RWPE1 (cell line): ENCODE measurements at regions not wholly inside any gene's neighbourhood (a gene's known extent, or its start where the extent isn't known, plus 50 kb on each side); places are given as distances from the start of the nearest gene placed in this dataset.

ENCODE experiments used
- CTCF ChIA-PET: fragments of 350-600 bp; sonication (Branson Sonifier 250); formaldehyde crosslinking; extraction: SDS; loops from one replicate; lab custom pipeline; 2021; lab: Yijun Ruan, JAX
- POLR2A ChIA-PET: fragments of 400-600 bp; formaldehyde crosslinking; extraction: SDS; loops from one replicate; lab custom pipeline; 2020; ENCODE audit warnings: antibody characterized with exemption; ENCODE audit not compliant: low non-redundant PET; lab: Yijun Ruan, JAX
- DNase-seq: peaks from one replicate; pipeline ENCODE4 v3.0.0; 2012; ENCODE audit warnings: low spot score
- H3K27ac ChIP-seq: fragments of 450-650 bp; 2 replicates; pipeline ENCODE4 v1.5.1; 2017
- TF ChIP-seq, protein P1 (sequence below): fragments of 450-650 bp; conservative IDR thresholded peaks from 2 replicates; pipeline ENCODE4 v1.5.1; 2017; ENCODE audit warnings: low read depth, mild to moderate bottlenecking

DNA sequence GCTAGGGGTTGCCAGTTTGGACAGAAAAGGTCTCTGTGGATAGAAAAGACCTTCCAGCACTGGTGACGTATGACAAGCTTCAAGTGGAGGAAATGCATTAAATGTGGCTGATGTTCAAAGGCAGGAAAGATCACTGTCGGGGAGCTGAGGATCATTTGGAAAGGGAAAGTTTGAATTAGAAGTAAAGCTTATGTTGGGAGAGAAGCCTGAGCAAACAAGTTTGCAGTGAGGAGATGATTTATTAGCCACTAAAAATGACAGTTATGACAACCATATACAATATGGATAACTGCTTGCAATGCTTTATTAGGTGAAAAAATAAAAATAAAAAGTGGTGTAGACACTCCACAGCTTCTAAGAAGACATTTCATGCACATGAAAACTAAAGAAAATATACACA lies 135.3 kb upstream of the HS3ST1 start:
- CTCF ChIA-PET, result no interaction called here
- POLR2A ChIA-PET, result no interaction called here
- DNase-seq, result no peak
- no peak overlapping the region for H3K27ac ChIP-seq
- TF ChIP-seq, protein P1, sequence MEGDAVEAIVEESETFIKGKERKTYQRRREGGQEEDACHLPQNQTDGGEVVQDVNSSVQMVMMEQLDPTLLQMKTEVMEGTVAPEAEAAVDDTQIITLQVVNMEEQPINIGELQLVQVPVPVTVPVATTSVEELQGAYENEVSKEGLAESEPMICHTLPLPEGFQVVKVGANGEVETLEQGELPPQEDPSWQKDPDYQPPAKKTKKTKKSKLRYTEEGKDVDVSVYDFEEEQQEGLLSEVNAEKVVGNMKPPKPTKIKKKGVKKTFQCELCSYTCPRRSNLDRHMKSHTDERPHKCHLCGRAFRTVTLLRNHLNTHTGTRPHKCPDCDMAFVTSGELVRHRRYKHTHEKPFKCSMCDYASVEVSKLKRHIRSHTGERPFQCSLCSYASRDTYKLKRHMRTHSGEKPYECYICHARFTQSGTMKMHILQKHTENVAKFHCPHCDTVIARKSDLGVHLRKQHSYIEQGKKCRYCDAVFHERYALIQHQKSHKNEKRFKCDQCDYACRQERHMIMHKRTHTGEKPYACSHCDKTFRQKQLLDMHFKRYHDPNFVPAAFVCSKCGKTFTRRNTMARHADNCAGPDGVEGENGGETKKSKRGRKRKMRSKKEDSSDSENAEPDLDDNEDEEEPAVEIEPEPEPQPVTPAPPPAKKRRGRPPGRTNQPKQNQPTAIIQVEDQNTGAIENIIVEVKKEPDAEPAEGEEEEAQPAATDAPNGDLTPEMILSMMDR, result no peak

DNA sequence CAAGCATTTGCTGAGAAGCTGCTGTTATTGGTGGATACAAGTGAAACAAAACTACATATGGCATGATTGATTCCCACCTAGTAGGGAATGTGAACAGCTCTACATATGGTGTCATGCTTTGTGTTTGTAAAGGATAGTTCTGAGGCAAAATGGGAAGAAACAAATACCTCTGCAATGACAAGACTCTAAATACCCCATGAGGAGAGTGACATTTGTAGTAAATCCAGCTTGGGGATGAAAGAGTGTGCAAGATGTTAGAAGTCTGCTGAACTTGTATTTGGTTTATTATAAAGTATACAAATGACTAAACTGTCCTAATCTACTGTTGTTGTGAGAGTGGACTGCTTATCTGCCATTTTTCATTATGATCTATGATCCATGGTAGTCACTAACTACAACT lies 120.8 kb upstream of the HS3ST1 start:
- no peak for DNase-seq
- H3K27ac ChIP-seq, result no peak overlapping the region
- TF ChIP-seq, protein P1, result no peak
- ChIA-PET CTCF (no interaction called here), POLR2A (no interaction called here)

DNA sequence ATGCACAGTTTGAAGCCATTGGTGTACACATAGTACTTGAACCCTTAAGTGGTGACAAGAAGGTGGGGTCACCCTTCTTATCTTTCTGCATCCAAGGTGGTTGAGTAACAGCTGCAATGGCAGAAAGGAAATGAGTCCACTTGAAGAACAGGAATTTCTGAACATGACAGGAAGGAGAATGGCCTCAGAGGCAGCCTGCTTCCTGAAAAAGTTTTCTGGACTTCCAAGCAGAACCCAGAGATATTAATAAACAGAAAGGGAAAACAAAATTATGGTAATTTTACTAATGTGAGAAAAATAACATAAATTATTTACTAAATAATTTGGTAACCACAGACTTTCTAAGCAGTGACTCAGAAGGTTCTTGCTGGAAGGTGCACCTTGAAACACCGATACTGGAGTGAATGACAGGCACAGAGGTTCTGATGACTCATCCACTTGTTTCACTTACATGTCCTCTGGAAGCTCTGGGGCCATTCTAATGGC lies 119.9 kb upstream of the HS3ST1 start:
- no peak overlapping the region for H3K27ac ChIP-seq
- TF ChIP-seq, protein P1, result no peak
- peak; percentile 44 for DNase-seq
- ChIA-PET POLR2A (no interaction called here), CTCF (no interaction called here)

DNA sequence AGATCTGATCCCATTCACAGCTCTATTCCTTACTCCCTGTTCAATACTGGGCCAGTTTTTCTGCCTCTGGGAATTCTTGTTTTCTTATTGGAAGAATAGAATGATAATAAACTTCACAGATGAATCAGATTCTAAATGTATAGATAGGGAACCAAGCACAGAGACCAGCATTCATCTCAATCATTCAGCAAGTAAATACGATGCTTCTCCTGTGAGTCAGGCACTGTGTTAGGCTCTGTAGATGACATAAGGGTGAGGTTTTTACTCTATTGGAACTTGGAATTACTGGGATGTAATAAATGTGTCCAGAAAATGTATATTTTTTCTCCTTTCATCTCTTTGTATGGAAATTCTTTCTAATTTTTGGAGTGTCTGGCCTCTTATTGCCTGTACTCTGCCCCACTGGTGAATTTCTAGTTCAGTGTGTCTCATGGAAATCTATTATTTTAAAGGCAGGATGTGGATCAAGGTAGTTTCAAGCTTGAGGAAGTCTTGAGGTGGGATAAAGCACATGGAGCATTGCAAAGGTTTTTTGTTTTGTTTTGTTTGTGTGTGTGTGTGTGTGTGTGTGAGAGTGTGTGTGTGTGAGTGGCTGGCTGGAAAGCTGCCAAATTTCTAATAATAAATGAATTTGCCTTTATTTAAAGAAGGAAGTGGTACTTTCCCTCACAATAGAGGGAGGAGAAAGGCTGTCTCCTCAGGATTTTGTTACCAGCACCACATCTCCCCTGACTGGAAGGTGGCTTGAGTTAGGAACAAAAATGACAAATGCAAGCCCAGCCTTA lies 117.9 kb upstream of the HS3ST1 start:
- CTCF ChIA-PET, result no interaction called here
- POLR2A ChIA-PET, result no interaction called here
- DNase-seq, result no peak
- H3K27ac ChIP-seq, result no peak overlapping the region
- TF ChIP-seq, protein P1, result no peak

DNA sequence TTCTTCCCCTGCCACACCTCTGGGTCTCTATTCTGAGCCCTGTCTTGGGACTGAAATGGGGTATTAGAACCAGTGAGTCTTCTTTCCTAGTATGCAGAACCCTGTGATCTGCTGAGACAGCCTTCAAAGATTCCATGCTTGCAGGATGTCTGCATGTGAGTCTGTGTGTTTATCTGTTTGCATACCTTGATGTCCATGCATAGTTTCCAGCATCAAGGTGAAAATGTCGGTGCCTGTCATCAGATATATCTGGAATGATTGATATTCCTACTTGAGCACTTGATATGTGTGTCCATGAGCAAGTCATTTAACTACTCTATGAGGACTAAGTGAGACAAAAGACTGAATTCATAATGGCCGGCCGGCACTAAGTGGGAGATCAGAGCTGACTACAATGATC lies 117.0 kb upstream of the HS3ST1 start:
- no peak for DNase-seq
- ChIA-PET CTCF (no interaction called here), POLR2A (no interaction called here)
- H3K27ac ChIP-seq, result no peak overlapping the region
- TF ChIP-seq, protein P1, result no peak

DNA sequence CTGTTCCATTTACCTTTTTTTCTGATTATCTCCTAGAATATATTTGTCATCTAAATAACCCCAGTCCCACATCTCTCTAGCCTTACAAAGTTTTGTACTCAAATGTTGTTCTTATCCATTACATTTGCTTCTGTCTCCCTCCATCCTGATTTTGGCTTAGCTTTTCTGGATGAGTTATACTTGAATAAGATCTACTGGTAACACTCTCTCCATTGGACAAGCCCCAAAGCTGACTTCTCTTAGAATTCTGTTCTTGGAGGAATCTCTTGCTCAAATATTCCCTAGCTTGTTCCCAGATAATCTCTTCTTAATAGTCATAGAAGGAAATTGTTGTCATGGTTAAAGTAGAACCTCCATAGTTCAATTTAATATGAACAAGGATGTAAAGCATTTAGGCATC lies 115.5 kb upstream of the HS3ST1 start:
- ChIA-PET CTCF (no interaction called here), POLR2A (interaction anchor here (0.6 kb wide), 1 partner anchor 908 kb away, joined by 4 read pairs; no protein-coding TSS in a partner anchor)
- no peak for DNase-seq
- TF ChIP-seq, protein P1, result no peak
- H3K27ac ChIP-seq, result no peak overlapping the region
